Hippocampal formation (tissue), 2 donors: ENCODE measurements at regions not wholly inside any gene's neighbourhood (a gene's known extent, or its start where the extent isn't known, plus 50 kb on each side); places are given as distances from the start of the nearest gene placed in this dataset.
A peak's percentile ranks its signal among the peaks of the same experiment; 100 is the strongest.
"Not testable (repeated sequence)": the region's sequence is repeated elsewhere in the genome, so short reads cannot be mapped to it uniquely, and the experiment has no call there.

Experiments used
- DNase-seq, 2 donors: peaks; one replicate each; lab custom pipeline; 2025; lab: John Stamatoyannopoulos, UW

DNA sequence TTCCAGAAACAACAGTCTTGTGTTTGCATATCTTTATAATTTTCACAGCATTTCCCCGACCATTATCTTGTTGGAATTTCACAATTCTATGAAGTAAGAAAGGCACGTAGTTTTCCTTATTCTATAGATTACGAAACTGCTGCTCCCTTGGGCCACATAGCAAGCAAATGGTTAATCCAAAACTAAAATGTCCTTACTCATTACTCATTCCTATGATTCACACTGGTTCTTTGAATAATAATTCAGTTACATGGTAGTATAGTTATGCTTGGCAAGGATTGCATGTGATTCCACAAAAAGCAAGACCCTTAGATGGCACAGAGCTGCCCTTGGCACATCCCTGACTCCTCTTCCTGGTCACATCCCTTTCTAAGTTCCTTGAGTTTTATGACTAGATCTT lies 51.2 kb downstream of the OR13H1 start:
- DNase-seq, result no peak

DNA sequence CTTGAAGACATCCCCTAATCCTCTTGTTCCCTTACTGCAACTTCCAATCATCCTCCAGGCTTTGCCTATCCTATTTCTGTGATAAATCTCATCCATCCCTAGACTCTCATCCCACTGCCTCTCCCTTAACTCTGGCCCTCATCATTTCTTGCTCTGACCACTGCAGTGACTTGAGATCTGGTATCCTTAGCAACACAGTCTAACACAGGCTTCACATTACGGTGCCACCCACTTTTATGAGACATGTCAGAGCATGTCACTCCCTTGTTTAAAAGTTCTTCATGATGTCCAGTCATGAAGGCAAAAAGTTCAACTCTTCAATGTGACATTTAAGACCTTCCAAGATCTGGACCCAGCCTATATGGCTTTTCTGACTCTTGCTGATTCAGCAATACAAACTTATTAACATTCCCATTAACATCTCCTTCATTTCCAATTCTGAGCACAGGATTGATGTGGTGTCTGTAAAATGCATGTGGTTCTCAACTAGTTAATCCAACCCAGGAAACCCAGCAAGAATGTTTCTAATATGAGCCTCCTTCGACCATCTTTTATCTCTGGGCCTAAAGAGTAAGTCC lies 64.0 kb downstream of the OR13H1 start:
- DNase-seq, result no peak

DNA sequence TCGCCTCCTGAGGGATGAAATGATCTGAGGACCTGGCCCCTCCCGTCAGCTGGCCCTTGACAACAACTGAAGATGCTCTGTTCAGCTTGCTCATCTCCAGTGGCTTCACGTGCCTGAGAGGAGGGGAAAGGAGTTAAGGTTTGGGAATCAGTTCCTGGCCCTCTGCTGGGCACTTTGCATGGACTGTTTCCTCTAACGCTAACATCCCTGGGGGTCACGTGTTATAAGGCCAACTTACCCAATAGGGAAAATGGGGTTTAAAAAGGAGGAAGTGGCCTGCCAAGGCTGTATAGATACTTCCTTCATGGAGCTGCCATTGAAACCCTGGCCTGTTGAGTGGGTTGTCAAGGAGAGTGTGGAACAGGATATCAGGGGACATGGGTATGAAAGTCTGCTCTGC lies 65.6 kb downstream of the OR13H1 start:
- DNase-seq, result no peak

DNA sequence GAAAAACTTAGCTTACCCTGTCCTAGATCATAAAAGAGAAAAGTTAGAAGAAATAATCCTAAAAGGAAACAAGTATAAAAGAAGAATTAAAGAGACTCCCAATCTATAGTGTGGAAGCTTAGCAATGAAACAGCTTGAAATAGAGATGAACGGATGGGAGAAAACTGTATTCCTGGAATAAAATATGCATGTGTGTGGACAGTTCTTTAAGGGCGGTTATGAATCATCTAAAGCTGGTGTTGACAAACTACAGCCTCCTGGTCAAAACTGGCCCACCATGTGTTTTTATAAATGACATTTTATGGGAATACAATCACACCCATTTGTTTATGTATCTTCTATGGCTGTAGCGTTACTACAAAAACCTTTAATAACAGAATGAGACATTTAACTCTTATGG lies 69.4 kb downstream of the OR13H1 start:
- DNase-seq, result no peak

DNA sequence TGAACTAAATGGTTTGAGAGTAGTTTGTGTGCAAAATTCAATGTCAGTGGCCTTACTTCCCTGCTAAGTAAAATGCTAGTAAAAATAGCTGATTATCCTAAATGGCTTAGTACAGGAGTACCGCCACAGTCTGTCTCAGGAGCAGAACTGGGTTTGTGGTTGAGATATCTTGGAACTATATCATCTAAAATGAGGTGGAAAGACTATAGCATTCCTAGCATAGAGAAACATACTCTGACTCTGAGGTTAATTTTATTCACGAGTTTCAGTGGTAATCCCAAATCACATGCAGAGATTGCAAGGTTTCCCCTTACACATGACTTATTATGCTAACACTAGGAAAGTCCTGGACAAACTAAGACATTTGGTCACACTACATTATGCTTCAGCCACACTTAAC lies 70.4 kb downstream of the OR13H1 start:
- no peak for DNase-seq

DNA sequence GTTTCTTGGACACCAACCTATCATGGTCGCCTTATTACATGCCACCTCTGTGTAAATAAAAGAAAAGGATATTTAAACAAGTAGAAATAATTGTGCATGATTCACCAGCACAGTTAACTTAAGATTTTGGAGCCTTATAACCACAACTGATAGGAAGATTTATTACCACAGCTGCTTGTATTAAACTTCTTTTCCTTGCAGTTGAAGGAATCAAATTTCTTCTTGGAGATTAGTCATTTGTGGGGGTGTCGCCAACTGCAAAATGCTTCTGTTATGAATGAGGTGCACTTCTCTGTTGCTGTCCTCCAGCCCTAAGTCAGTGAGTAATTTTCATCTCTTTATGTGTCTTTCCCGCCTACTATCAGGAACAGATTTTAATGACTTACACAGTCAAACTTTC lies 73.3 kb downstream of the OR13H1 start:
- no peak for DNase-seq

DNA sequence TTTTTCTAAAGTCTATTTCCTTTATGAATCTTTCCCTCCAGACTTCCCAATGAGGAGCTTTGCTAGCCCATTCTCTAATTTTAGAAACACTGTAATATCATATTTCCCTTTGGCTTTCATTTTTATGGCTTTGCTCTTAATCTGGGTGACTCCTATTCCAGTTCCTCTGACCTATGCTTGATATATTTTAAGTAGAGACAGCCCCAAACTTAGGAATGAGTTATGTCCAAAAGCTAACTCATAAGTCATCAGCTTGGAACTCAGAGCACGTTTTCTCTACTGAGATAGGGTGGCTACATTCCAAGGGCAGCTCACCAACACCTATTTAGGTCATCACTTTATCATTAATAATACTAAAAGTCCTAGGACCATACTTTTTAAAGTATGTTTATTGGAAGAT lies 77.8 kb downstream of the OR13H1 start:
- DNase-seq, result no peak

DNA sequence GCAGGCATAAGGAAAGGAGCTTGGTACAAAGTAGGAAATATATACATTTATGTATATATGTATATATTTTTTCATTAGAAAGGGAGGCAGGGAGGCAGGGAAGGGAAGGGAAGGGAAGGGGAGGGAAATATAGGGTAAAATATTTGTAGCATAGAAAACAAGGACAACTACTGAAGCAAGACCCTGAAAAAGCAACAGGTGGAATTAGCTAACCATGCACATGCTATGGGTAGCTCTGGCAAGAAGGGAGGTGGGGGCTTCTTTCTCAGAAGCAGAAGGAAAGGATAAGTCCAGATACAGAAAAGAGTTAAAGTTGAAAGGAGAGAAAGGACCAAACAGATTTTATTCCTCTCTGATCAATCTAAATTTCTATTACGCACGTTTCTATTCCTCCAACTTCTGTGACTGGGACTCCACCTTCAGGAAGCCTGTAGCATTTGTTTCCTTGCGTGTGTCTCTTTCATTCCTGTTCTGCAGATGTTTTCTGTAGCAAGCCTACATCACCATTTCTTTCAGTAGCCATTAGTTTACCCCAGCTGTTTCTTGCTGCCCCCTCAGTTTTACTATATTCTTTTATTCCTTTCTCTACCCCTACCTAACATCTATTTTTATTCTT lies 82.9 kb downstream of the OR13H1 start:
- DNase-seq, result no peak

DNA sequence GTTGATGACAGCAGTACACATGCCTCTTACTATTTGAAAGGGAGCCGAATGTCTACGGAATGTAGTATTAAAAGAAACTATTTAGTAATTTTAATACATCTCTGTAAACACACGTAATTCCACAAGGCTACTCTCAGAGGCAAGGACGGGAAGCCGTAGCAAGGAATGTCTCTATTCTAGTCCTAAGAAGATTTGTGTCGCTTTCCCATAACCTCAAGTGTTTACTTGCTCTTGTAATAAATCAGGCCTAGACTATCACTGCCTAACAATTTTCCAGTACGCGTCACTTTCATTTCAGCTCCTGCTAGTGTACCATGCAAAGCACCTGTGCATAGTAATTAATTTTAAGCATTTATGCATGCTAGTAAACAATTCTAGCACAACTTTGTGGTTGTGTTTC lies 86.7 kb downstream of the OR13H1 start:
- no peak for DNase-seq

DNA sequence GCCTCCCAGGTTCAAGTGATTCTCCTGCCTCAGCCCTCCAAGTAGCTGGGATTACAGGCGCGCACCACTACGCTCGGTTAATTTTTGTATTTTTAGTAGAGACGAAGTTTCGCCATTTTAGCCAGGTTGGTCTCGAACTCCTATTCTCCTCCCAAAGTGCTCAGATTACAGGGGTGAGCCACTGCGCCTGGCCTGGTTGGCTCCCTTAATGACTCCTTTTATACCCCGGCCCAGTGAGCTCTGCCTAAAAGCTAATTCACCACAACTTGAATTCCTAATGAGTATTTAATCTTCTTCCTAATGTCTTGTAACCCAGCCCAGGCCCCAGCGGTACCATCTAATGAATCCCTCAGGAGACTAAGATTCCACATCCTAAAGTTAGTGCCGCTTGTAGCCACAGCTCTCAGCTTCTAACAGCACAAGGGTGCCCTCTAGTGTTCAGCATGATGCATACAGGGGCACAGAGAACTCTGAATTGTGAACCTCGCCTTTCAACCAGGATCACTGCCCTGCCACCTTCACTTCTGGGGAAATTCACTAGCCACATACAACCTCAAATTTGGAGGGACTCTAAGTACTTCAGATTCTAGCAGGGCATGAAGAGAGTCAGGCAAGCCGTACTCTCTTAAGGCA lies 89.5 kb downstream of the OR13H1 start:
- peak; percentile 30 to 34 for DNase-seq

DNA sequence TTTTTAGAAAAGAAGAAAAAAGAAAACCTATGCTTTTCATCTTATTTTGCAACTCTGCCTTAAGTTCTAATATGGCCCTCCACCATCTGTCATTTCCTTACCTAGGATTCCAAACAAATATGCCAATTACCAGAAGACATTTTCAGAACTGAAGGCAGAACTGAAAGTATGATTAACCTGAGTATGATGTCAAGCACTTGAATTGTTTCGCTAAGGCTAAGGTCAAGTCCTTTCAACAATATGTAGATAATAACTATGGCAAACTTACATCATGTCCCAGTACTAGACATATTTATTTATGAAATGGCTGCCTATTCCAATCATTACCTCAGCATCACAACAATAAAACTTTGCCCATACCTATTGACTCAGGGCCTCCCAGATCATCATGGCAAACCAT lies 91.0 kb downstream of the OR13H1 start:
- DNase-seq, result no peak

DNA sequence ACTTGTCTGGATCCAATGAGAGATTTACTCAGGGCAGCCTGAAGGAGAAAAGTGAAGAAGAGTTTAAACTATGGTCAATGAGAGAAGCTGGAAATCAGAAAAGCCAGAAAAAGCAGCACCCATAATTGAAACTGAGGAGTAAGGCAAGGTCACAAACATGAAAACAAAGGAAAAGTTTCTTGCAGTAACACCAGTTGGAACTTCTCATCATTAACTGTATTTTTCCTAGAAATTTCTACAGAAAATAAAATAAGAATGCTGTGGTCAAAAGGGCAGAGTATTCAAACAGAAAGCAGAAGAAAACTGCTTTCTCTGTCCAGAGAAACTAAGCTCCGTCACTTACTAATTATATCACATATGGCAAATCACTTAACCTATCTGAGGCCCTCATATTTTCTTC lies 102.2 kb downstream of the OR13H1 start:
- no peak for DNase-seq

DNA sequence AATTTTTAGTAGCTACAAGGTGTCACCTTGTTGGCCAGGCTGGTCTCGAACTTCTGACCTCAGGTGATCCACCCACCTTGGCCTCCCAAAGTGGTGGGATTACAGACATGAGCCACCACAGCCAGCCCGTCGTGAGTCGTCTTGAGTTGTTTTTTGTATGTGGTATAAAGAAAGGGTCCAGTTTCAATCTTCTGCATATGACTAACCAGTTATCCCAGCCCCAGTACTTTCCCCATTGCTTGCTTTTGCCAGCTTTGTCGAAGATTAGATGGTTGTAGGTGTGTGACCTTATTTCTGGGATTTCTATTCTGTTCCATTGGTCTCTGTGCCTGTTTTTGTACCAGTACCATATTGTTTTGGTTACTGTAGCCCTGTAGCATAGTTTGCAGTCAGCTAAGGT lies 105.9 kb downstream of the OR13H1 start:
- no peak for DNase-seq

DNA sequence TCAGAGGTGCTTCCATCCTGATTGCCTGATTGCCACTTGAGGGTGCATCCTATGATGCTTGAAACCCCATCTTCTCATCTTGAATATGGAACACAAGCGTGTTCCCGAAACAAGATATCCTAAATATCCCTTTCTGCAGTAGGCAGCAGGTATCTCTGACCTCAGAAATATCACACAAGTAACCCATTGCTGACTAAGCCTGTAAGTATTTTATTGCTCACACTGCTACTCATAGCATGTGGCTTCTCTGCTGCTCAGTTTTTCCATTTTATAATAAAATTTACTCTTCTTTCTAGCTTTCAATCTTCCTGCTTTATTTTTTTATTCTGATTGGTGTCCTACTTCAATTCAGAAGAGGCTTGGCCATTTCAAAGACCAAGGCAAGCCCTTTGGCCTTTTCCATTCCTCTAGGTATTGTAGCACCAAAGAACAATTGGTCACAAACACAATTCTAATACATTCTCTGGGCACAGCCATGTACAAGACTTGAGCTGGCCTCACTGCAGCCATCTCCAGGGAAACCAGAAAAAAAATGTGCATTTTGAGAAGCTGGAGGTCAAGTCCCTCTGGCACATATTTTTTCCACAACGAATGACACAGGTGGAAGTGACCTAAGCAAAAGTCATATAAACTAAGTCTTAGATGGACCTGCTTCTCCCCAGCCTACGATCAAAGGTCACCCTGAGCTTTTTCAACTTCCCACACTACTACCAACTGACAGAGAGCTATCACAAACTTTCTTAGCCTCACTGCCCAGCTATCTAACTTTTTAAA lies 107.0 kb downstream of the OR13H1 start:
- DNase-seq, result no peak

DNA sequence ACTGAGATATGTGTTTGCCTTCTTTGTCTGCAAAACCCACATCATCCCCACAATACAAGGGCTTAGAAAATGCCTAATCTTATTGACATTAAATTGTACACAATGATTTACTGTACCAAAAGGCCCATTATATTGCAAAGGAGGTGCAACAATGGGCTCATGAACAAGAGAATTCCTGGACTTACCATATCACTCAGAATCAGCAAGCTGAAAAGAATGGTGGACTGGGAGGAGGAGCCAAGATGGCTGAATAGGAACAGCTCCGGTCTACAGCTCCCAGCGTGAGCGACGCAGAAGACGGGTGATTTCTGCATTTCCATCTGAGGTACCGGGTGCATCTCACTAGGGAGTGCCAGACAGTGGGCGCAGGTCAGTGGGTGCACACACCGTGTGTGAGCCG lies 119.9 kb downstream of the OR13H1 start:
- not testable (repeated sequence) for DNase-seq

DNA sequence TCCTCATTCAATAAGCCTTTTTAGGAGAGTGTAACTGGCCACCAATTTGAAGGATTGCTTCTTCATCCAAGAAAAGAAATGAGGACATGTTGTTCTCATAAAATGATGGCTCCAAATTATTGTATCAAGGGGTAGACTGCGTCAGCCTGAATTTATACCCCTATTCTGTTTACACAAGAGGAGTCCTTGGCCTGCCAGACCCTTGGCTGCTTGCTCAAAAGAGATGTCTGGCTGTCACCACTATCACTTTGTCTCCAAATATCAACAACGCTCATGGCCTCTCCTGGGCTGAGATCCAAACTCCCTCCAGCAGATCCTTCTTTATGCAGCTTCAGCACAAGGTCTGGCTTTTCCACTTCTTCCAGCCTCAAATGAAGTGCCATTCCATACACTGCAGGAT lies 127.9 kb downstream of the OR13H1 start:
- DNase-seq, result no peak

DNA sequence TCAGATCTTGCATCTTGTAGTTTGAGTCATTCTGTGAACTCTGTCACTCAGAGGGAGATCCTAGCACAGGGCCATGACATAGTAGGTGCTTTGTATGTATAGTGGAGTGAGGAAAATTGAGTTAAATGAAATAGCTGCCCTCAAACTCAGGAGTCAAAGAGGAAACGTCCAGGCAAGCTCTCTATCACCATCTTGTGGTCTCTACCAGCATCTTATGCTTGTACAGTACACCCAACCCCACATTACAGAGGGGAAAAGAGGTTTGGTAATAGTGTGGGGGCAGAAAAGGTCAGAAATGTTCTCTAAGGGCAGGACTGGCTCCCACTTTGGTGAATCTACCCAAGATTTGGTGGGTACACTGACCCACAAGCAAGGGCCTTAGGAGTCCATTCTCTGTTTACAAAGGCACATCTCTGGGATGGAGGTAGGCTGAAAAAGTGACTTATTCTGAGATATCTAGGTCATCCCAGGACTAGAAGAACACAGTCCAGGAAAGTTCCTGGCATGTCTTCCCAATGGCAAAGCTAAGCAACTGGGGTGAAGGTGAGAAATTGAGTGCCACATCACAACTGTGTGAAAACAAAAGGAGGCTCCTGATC lies 131.8 kb downstream of the OR13H1 start:
- no peak for DNase-seq

DNA sequence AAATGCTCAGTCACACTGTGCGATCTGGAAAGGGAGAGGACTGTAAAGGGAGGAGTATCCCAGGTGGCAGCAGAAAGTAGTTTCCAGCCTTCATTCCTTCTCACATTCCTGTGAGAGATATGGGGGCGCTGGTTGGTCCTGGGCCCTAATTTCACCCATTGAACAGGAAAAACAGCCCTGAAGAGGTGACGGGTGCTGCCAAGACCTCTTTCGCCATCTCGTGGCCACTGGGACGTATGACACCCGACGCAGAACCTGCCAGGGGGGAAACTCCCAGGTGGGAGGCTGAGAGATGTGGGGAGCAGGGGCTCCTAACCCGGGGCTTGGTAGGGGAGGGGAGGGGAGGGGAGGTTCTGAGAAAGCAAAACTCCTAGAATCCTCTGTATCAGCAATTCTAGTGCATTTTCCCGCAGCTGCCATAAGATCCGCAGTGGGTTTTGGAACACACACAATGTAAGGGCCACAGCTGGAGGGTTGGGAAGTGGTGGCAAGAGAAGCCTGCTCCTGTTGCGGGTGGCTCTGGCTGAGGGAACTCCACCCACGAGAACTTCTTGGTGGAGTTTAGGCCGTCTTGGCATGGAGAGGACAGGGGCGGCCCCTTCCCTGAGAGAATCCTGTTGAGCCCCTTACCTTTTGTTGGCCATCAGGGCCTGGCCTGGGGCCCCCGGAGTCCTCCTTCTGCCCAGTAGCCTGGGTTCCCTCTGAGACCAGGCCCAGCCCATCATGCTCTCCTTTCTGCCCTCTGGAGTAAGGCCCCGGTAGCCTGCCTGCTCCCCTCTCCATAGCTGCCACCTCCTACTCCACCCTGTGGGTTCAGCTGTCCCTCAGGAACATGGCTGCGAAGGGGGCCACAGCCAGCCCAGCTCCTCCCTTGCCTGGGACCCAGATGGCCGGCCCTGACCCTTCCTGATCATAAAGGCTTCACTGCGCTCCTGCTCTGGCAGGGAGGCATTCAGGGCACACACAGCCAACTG lies 134.1 kb downstream of the OR13H1 start:
- peak in 1 of 2 donors; percentile 0 for DNase-seq

DNA sequence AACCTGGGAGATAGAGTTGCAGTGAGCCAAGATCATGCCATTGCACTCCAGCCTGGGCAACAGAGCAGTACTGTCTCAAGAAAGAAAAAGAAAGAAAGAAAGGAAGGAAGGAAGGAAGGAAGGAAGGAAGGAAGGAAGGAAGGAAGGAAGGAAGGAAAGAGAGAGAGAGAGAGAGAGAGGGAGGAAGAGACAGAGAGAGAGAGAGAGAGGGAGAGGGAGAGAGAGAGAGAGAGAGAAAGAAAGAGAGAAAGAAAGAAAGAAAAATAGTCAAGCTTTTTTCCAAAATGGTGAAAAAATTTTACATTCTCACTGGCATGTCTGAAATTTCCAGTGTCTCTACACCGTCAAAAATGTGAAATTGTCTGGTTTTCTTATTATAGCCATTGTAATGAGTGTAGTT lies 138.9 kb downstream of the OR13H1 start:
- DNase-seq, result not testable (repeated sequence)

DNA sequence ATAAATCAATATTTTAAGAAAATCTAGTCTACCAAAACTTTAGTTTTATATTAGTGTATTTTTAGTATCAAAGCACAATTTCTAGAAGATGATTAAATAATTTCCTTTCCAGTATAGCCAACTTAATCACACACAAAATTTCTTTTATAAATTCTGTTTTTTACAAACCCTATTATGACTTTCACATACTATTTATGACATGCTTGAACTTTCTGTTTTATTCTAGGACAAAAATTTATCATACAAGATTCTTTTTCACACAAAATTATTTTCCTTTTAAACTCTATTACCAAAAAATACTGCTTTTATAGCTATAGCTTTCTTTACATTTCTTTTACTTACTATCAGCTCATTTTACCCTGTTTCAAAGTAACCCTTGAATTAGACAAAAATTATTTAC lies 149.5 kb downstream of the OR13H1 start:
- no peak for DNase-seq

DNA sequence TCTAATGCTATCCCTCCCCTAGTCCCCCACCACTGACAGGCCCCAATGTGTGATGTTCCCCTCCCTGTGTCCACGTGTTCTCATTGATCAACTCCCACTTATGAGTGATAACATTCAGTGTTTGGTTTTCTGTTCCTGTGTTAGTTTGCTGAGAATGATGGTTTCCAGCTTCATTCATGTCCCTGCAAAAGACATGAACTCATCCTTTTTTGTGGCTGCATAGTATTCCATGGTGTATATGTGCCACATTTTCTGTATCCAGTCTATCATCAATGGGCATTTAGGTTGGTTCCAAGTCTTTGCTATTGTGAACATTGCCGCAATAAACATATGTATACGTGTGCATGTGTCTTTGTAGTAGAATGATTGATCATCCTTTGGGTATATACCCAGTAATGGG lies 153.1 kb downstream of the OR13H1 start:
- DNase-seq, result not testable (repeated sequence)
